NCI-H82 treated with DMSO at 0.1 percent for 48 hours (cell line): ENCODE measurements at regions not wholly inside any gene's neighbourhood (a gene's known extent, or its start where the extent isn't known, plus 50 kb on each side); places are given as distances from the start of the nearest gene placed in this dataset.
"Not testable (repeated sequence)": the region's sequence is repeated elsewhere in the genome, so short reads cannot be mapped to it uniquely, and the experiment has no call there.

Experiments used
- DNase-seq: peaks from one replicate; lab custom pipeline; 2025; ENCODE audit not compliant: unreplicated experiment; lab: John Stamatoyannopoulos, UW

DNA sequence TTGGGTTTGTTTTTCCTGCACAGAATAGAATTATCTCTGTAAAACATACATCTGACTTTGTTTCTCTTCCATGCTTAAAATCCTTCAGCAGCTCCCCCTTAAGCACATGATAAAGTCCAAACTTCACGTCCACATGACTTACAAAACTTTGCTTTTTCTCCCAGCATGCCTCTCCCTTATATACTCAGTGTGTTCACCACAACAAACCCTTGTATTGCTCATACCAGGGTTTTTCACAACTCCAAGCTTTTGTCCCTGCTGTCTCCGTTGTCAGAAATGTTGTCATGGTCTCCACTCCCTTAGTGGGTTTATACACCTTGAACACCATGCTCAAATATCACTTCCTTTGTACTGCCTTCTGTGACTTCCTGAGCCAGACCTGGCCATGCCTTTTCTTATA, 91.1 kb upstream of the MITF start:
- no peak for DNase-seq

DNA sequence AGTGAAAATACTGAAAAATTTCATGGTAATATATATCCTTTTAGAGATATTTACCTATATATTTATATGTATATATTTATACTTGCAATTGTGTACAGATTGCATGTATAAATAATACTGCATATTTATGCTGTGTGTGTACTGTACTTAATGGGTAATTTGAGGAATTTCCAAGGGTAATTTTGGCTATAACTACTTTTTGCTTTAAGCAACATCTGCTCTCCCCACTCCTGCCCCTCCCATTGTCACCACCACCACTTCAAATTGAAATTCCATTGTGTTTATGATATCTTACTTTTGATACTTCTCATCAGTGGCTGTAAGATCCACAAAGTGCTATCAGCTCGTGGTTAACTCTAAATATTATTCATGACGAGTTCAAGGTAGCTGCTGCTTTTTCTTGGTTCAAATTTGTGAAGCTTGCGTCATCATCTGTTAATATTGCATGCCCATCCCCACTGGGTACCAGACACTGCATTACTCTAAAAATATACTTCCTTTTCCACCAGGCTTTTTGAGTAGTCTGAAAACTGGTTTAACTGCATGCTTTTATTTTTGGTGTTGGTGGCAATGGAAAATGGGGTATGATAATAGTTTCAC, 91.7 kb upstream of the MITF start:
- DNase-seq = no peak

DNA sequence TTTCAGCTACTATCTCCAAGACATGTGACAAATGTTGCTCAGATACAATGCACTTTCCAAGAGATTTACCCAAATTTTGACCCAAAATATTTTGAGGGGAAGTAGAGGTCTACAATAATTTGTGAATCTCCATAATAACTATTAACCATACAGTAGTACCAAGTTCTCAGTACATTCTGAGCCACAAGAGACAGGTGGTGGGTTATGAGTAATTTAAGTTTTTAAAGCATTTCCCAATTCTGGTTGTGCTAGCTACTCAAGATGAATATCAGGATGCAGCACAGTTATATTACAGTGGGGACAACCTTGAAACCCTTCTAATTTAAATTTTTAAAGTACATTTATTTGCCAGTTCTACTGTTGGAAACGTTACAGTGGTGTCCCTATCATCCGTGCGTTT, 92.2 kb upstream of the MITF start:
- DNase-seq = no peak

DNA sequence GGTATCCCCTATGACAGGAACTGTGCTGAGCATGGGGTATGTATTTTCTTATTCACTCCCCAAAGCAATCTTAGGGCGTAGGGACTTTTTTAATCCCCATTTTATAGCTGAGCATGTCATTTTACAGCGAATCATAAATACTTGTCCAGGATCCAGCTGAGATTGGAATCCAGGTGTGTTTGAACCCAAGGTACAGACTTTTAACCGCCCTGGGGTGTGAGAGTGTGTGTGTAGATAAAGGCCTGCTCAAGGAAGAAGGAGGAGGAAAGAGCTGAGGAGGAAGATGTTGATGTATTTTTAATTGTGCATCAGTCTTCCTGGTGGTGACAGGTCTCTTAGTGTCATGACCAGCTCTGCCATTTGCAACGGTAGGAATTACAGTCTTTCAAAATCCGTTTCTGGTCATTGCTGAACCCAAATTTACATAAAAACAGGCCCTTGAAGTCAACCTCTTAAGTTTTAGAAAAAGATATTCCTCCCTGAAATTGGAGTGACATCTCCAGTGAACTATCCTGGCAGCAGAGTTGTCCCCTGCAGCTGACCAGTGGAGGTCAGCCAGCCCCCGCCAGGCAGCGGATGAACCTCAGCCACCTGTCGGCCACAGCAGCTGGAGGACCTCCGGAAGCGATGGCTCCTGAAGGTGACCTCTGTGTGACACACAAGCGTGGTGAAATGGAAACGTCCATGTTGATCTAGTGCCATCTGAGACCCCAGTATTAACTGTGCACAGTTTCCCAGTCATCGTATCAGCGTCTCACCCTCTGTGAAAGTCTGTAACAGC, 92.8 kb upstream of the MITF start:
- DNase-seq = no peak

DNA sequence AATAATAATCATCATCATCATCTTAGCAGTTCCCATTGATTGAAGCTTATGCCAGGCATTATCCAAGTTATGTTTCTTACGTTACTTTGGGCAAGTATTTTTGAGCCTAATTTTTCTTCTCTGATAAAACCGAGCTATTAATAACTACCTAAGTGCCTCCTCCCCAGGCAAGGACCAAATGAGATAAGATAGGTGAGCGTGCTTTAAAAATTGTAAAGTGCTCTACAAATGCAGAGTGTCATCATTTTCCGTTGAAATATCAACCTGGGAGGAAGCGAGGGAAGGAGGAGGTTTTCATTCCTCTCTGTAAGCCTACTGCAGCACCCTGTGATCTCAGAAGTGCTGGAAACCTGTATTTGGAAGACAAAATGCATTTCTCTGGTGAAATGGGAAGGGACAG, 96.7 kb upstream of the MITF start:
- DNase-seq = no peak

DNA sequence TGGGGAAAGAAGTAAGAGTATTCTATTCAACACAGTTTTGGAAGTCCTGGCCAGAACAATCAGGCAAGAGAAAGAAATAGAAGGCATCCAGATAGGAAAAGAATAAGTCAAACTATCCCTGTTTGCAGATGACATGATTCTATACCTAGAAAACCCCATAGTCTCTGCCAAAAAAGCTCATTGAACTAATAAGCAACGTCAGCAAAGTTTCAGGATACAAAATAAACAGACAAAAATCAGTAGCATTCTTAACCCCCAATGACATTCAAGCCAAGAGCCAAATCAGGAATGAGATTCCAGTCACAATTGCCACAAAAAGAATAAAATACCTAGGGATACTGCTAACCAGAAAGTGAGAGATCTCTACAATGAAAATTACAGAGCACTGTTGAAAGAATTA, 99.4 kb upstream of the MITF start:
- no peak for DNase-seq

DNA sequence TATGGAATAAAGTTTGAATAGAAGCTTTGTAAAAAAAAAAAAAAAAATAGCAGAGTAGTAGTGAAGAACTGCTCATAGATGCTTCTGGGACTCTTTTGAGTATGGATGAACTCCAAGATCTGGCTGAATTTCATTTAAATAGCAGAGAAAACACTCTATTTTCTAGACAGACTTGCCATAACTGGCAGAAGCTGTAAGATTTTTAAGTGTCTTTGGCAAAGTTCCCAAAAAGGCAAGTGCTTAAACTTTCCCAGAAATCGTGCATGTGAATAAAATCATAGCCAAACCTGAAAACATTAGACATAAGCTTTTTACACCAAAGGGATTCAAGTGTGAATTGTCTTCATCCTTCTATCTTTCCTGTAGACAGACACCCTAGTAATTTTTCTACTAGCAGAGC, 110.3 kb upstream of the MITF start:
- DNase-seq = no peak

DNA sequence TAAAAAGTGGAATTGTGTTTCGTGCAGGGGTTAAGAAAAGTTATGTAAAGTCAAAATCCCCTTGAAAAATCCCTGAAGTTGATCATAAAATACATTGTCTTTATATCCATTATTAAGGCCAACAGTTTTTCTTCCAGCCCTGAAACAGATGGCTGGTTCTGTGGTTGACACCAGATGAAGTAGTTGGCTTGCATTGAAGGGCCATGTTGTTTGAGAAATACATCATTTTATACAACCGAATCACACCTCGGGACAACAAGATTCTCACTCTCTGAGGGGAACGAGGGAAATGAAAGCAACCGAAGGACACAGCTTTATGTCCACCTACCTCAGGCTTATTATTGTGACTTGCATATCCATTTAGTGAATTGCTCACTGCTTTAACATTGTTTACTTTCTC, 126.0 kb upstream of the MITF start:
- no peak for DNase-seq

DNA sequence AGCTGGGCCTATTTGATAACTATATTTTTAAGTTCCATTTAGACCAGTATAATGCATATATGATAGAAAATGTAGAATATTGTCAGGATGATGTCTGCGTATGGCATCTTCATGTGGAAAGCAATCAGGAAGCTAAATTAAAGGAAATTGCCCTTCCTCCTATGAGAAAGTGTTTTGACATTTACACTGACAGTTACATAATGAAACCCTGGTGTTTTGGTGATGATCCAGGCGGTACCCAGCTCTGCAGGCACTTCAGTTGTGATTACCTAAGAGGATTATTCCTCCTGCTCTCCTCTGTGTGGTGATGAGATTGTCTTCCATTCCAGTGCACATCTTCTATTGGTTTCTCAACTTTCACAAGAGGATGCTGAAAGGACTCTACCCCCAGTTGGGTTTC, 126.5 kb upstream of the MITF start:
- no peak for DNase-seq

DNA sequence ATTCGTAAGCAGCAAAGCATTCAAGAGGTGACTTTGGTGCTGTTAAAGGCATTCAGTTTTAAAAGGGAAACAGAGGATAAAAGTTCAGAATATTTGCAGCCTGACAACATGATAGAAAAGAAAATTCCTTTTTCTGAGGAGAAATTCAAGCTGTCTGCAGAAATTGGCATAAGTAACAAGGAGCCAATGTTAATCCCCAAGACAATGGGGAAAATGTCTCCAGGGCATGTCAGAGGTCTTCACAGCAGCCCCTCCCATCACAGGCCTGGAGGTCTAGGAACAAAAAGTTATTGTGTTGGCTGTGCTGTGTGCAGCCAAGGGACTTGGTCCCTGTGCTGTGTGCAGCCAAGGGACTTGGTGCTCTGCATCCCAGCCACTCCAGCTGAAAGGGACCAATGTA, 129.7 kb upstream of the MITF start:
- DNase-seq = not testable (repeated sequence)

DNA sequence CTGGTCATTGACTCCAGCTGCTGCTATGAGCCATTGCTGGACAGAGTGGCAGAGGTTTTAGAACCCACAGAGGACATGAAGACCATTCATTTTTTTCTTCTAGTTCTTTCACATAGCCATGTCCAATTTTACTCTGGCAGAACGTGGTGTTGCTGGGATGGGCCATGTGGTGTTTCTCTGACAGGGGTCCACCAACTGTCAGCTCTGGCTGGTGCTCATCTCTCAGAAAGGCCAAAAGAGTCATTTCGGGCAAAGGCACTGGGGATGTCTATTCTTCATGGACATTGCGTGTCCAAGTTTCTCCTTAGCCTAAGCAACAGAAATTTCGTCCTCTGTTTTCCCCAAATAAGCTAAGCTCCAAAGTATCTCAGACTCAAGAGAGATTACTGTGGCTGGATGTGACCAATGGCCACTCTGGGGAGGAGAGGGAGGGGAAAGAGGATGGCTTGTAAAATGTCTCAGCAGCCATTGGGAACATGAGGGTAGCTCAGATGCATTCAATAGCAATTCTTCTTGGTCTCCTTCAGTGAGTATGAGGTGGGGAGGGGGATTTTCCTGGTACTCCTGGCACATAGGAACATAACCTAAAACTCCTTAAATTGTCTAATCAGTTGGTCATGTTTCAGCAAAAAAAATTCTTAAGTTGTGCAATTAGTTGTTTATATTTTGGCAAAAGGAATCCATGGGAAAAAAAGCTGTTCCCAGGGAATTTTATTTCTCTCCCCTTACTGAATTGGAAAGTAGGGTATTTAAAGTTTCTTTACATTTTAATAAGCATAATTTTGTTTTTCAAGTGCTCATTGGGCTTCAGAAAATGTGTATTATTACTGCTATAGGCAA, 131.6 kb upstream of the MITF start:
- DNase-seq = no peak

DNA sequence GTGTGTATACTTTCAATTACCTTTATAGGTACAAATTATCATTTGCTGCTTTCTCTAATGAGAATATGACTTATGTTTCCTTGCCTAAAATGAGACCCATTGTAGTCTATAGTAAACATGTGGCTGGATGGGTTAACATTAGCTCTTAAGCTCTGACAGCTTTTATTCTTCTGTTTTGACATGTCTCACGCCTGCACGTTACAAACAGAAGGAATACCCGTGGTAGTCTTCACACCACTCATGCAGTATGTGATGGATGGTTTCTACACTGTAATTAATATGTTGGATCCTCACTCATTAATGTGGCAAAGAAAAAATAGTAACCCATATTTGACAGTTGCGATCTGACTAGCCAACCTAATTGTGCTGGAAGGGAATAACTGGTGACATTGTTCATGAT, 133.4 kb upstream of the MITF start:
- no peak for DNase-seq

DNA sequence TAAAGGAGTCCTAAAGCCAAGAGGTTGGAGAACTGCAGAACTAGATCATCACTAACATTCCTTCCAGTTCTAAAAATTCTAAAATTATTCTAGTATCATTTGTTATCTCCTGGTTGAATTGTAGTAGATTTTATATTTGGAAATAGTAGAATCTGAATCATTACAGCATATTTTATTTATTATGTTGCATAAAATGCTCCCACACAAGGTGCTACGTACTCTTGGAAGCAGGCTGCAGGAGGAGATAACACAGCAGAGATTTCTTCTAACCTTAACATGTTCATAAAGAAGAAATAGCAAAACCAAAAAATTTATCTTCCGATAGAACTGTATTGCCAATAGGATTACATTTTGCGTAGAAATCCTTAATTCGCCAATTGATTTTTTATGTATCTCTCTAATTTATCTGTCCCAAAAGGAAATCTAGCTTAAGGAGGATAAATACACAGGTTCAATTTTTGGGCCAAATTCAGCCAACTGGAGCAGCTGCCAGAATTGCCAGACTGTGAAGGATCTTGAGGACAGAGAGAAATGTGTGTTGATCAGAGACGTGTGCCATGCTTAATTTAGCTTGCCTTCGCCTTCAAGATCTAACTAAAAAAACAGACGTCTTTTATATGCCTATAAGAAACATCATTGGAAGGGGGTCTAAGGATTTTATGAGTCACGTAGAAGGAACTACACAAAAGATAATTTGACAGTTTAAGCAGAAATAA, 134.4 kb upstream of the MITF start:
- DNase-seq = no peak

DNA sequence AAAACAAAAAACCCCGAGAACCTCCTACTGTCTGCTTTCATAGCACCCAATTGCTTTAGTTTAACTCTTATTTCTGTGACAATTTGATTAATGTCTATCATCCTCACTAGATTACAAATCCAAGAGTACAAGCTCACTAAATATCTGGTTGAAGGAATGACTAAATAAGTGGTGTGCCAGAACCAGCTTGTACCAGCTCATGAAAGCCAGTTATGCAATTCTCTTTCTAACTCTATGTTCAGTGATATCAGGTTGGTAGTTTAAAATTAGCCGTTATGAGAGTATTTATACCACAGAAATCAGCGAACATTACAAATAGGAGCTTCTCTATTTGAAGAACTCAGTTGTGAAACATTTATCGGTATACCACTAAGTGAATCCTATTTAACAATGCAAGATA, 137.2 kb upstream of the MITF start:
- no peak for DNase-seq

DNA sequence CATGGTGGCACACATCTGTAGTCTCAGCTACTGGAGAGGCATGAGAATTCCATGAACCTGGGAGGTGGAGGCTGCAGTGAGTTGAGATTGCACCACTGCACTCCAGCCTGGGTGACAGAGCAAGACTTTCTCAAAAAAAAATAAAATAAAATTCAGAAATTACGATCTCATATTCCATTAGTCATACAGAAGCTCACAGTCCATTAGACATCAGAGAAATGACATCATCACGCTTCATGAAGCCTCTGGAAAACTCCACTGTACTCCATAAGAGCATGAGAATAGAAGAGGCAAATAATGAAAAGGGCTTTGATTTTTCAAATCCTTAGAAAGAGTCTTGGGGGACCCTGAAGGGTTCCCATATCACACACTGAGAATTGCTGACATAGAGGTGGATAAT, 145.0 kb upstream of the MITF start:
- DNase-seq = no peak

DNA sequence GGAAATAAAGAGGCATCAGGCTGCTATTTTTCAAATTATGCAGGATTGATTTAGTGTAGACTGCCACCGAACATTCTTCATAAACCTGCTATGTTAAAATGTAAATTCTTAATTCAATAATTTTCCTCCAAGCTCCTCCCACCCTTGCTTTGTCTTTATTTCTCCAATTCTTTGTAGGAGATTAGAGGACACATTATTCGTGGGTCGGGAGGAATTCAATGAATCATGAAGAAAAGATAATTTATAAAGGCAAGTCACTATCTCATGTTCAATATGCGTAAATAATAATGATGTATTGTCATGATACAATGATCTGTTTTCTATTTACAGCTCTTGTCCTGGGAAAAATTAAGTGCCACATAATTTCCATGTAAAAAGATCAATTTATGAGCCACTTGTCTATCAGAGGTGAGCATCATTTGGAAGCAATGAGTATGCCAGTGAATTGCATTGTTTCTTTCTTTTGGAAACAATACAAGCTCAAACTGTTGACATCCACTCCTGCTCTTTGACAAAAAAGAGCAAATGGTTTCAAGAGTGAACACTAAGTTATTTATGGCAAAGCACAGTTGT, 148.0 kb upstream of the MITF start:
- DNase-seq = no peak

DNA sequence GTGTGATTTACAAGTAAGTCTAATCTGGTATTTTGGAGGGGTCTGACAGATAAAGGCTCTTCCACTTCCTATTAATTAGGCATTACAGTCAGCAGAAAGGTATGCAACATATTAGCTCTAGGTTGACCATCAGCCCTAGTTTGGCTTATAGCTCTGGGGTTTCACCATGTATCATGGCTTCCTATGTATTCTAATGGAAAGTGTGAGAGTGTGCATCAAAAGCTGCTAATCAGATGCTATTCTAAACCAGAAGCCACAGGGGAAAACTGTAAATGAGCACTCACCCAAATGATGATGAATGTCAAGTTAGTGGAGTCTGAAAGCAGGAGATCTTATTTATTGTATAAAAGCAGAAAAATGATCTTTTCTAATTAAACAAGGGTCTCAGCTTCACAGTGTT, 149.2 kb upstream of the MITF start:
- DNase-seq = no peak

DNA sequence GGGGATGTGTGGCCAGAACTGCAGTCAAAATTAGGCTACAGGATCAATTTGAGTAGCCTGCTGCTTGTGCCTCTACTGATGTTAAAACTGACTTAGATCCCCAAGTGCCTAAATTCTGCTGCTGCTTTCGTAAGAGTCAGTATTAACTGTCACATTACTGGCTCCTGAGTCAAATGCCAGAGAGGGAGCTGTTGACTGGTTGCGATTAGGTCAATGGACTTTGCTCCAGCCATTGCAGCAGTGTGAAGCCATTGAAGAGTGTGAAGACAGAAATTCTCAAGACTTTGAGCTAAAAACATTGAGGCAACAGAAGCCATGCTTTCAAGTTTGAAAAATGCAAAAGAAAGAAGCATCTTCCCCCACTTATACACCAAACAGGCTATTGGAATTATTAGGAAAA, 151.1 kb upstream of the MITF start:
- DNase-seq = no peak

DNA sequence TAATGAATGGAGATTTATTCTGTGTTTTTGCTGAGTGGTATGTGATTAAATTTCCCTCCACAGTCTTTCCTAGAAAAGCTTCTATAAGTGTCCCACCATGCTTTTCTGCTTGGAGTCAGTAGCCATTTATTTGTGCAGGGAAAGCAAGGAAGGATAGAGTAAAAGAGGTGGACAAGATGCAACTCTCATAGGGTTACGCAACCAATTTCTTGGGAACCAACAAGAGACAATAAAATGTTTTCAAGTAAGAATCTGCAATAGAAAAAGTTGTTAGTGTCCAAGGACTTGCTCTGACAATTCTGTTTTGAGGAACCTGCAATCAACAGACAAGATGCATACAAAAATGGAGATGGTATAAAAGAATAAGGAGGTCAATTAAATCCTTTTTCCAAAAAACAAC, 153.8 kb upstream of the MITF start:
- DNase-seq = no peak

DNA sequence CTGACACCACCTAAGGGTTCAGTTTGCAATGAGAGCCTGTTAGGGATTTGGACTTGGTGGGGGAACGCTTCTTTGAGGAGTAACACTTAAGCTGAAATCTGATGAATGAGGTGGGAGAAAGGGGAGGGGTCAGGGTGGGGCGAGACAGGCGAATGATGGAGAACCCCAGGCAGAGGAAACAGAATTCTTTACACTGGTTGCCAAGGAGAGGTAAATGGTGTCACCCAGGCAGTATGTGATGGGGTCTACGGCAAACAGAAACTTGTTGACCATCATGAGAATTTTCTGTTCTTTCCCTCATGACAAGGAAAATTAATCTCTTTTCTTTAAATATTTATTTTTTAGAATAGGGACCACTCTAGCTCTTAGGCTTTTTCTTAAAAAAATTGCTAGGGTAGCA, 157.2 kb upstream of the MITF start:
- no peak for DNase-seq
